Activated CD8-positive, alpha-beta T cell treated with anti-CD3 and anti-CD28 coated beads for 36 hours (primary cell): ENCODE measurements at regions not wholly inside any gene's neighbourhood (a gene's known extent, or its start where the extent isn't known, plus 50 kb on each side); places are given as distances from the start of the nearest gene placed in this dataset.
"Not testable (repeated sequence)": the region's sequence is repeated elsewhere in the genome, so short reads cannot be mapped to it uniquely, and the experiment has no call there.

Experiments
- ATAC-seq: fragments of 200-7000 bp; cut with Tn5 transposase; one replicate; pipeline ENCODE4 v1.10.0; 2021; ENCODE audit warnings: mild to moderate bottlenecking, moderate library complexity
- CTCF ChIA-PET: fragments of 350-600 bp; sonication (Branson Sonifier 250); formaldehyde crosslinking; loops from one replicate; lab custom pipeline; 2021; ENCODE audit warnings: antibody characterized with exemption; lab: Charles Lee
- POLR2A ChIA-PET: fragments of 350-600 bp; sonication (Branson Sonifier 250); formaldehyde crosslinking; loops from one replicate; lab custom pipeline; 2021; ENCODE audit warnings: antibody characterized with exemption; lab: Charles Lee
- DNase-seq: peaks from one replicate; pipeline ENCODE4 v3.0.0-alpha.2; 2020
- H3K27ac Mint-ChIP-seq: one replicate; pipeline ENCODE4 v1.8.0; 2021; ENCODE audit warnings: mild to moderate bottlenecking, mixed read lengths
- H3K27me3 Mint-ChIP-seq: one replicate; pipeline ENCODE4 v1.8.0; 2021; ENCODE audit warnings: mixed read lengths
- H3K36me3 Mint-ChIP-seq: one replicate; pipeline ENCODE4 v1.8.0; 2021; ENCODE audit warnings: low read depth, mixed read lengths
- H3K4me1 Mint-ChIP-seq: one replicate; pipeline ENCODE4 v1.8.0; 2021; ENCODE audit warnings: low read depth, mixed read lengths
- H3K4me3 Mint-ChIP-seq: one replicate; pipeline ENCODE4 v1.8.0; 2021; ENCODE audit warnings: mild to moderate bottlenecking, moderate library complexity, mixed read lengths
- H3K9me3 Mint-ChIP-seq: one replicate; pipeline ENCODE4 v1.8.0; 2021; ENCODE audit warnings: mixed read lengths
- CTCF ChIP-seq: fragments of 200-600 bp; IDR thresholded peaks from one replicate; pipeline ENCODE4 v1.8.0; 2022; ENCODE audit warnings: antibody characterized with exemption, mild to moderate bottlenecking
- intact Hi-C: fragments of 100-400 bp; cut with micrococcal nuclease; formaldehyde crosslinking; loops from one replicate; pipeline ENCODE4 v1.10.0; 2022

- H3K4me1 Mint-ChIP-seq = no peaks in the 10 kb centered on the region
- ChIA-PET CTCF (no interaction called here), POLR2A (no interaction called here)
- peaks cover 5% of the 10 kb centered on the region for H3K27me3 Mint-ChIP-seq
- intact Hi-C loops = no loop called here
- TF ChIP-seq CTCF = no peak
- no peaks in the 10 kb centered on the region for H3K36me3 Mint-ChIP-seq
- H3K4me3 Mint-ChIP-seq = no peak overlapping the region
- no peak for ATAC-seq
- no peak for DNase-seq
- no peaks in the 10 kb centered on the region for H3K9me3 Mint-ChIP-seq
- no peak overlapping the region for H3K27ac Mint-ChIP-seq
These were observed 73.3 kb upstream of the ALX4 start for GRCh38 chr11:44383246-44383645.

- POLR2A ChIA-PET = no interaction called here
- TF ChIP-seq CTCF = no peak
- no peak for DNase-seq
- CTCF ChIA-PET = interaction anchor here (0.7 kb wide), 1 partner anchor 15 kb away, joined by 3 read pairs; no protein-coding TSS in a partner anchor
- Mint-ChIP-seq H3K9me3 (no peaks in the 10 kb centered on the region), H3K36me3 (no peaks in the 10 kb centered on the region), H3K4me3 (no peak overlapping the region), H3K27me3 (peaks cover 16% of the 10 kb centered on the region), H3K4me1 (no peaks in the 10 kb centered on the region), H3K27ac (no peak overlapping the region)
- no peak for ATAC-seq
- intact Hi-C loops = no loop called here
These were observed 77.5 kb upstream of the ALX4 start for GRCh38 chr11:44387415-44387814.

- intact Hi-C loops = no loop called here
- Mint-ChIP-seq H3K9me3 (no peaks in the 10 kb centered on the region), H3K27me3 (peaks cover 16% of the 10 kb centered on the region), H3K27ac (no peak overlapping the region), H3K36me3 (no peaks in the 10 kb centered on the region), H3K4me1 (no peaks in the 10 kb centered on the region), H3K4me3 (no peak overlapping the region)
- DNase-seq (no peak), ATAC-seq (no peak)
- TF ChIP-seq CTCF = no peak
- POLR2A ChIA-PET = no interaction called here
- CTCF ChIA-PET = interaction anchor here (0.7 kb wide), 1 partner anchor 16 kb away, joined by 3 read pairs; no protein-coding TSS in a partner anchor
These were observed 77.9 kb upstream of the ALX4 start for GRCh38 chr11:44387825-44388224.

GRCh38 chr11:44388828-44389657, 79.1 kb upstream of the ALX4 start:
- no peak for TF ChIP-seq CTCF
- ATAC-seq = no peak
- CTCF ChIA-PET = no interaction called here

GRCh38 chr11:44389963-44390605, 80.1 kb upstream of the ALX4 start:
- ChIA-PET CTCF (no interaction called here), POLR2A (no interaction called here)
- Mint-ChIP-seq H3K36me3 (no peaks in the 10 kb centered on the region), H3K27me3 (peaks cover 14% of the 10 kb centered on the region), H3K9me3 (no peaks in the 10 kb centered on the region), H3K4me1 (no peaks in the 10 kb centered on the region), H3K4me3 (no peak overlapping the region), H3K27ac (no peak overlapping the region)
- intact Hi-C loops = no loop called here
- ATAC-seq (no peak), DNase-seq (no peak)
- no peak for TF ChIP-seq CTCF

More at GRCh38 chr11:44388828-44389657, 79.1 kb upstream of the ALX4 start:
- Mint-ChIP-seq H3K27ac (no peak overlapping the region), H3K36me3 (no peaks in the 10 kb centered on the region), H3K4me1 (no peaks in the 10 kb centered on the region), H3K4me3 (no peak overlapping the region), H3K27me3 (peaks cover 14% of the 10 kb centered on the region), H3K9me3 (no peaks in the 10 kb centered on the region)
- DNase-seq = no peak
- intact Hi-C loops = no loop called here
- POLR2A ChIA-PET = no interaction called here

GRCh38 chr11:44391004-44391403, 81.1 kb upstream of the ALX4 start:
- CTCF ChIA-PET, ATAC-seq, POLR2A ChIA-PET, DNase-seq, H3K36me3 Mint-ChIP-seq, H3K27ac Mint-ChIP-seq, H3K4me1 Mint-ChIP-seq, H3K4me3 Mint-ChIP-seq, intact Hi-C loops, H3K9me3 Mint-ChIP-seq: not testable (repeated sequence)
- peaks cover 17% of the 10 kb centered on the region for H3K27me3 Mint-ChIP-seq

- DNase-seq, H3K9me3 Mint-ChIP-seq, H3K4me1 Mint-ChIP-seq, H3K4me3 Mint-ChIP-seq, ATAC-seq, intact Hi-C loops, POLR2A ChIA-PET, H3K27ac Mint-ChIP-seq, H3K36me3 Mint-ChIP-seq, CTCF ChIA-PET: not testable (repeated sequence)
- H3K27me3 Mint-ChIP-seq = peaks cover 18% of the 10 kb centered on the region
These were observed 86.8 kb upstream of the ALX4 start for GRCh38 chr11:44396746-44397145.
